NCI-H146 treated with DMSO at 0.1 percent for 48 hours (cell line): ENCODE measurements at regions not wholly inside any gene's neighbourhood (a gene's known extent, or its start where the extent isn't known, plus 50 kb on each side); places are given as distances from the start of the nearest gene placed in this dataset.

ENCODE experiments used
- DNase-seq: peaks from one replicate; lab custom pipeline; 2025; ENCODE audit not compliant: unreplicated experiment; lab: John Stamatoyannopoulos, UW

DNA sequence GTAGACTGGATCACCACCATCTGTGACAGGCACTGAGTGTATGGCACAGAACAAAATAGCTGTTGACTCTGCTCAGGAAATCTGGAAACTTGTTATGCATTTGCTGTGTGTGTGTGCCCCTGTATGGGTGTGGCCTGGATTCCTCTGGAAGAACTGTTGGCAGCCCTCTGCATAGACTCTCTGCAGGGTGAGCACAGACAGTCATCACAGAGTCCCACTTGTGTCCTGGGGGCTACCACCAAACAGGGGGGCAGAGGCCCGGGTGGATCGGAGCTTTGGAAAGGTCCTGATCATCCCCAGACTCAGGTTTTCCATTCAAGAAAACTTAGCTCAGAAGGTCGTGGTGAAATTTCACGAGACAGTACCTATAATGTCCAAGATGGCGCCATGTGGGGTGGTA is 258.6 kb downstream of the SOX11 start:
- DNase-seq, result no peak

DNA sequence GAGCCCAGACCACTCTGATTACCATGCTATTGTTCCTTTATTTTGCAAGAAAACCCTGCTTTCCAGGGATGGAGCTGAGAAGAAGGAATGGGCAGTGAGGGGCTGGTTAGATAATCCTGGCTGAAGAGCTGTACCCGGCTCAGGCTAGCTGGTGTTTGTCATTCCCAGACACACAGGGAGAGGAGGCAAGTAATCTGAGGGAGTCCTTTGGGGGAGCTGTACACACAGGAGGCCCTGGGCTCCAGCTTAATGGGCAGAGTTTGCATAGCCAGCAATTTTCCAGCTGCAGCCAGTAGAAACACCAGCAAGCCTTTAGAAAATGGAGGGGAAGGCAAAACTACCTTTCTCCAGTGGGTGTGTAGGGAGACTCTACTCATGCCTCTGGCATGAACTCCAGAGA is 259.3 kb downstream of the SOX11 start:
- no peak for DNase-seq

DNA sequence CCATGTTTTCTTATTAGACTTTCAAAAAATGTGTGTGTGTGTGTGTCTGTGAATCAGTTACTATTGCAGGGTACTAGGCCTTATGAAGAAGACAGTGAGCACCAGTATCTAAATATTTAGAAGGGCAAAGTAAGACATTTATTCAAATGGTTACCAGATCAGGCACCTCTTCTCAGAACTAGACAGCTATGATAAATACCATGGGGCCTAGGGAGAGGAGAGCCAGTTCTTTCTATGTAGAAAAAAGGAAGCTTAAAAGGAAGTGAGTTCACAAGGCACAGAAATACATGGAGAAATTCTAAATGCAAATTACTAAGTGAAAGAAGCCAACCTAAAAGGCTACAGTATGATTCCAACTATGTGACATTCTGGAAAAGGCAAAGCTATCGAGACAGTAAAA is 261.3 kb downstream of the SOX11 start:
- no peak for DNase-seq

DNA sequence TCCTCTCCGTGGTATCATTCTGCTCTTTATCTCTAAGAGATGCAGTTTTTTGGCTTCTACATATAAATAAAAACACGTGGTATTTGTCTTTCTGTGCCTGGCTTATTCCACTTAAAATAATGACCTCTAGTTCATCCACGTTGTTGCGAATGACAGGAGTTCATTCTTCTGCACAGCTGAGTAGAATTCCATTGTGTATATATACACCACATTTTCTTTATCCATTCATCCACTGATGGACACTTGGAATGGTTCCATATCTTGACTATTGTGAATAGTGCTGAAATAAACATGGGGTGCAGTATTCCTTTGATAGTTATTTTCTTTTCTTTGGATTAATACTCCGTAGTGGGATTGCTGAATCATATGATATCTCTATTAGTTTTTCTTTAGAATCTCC is 262.3 kb downstream of the SOX11 start:
- DNase-seq, result no peak

DNA sequence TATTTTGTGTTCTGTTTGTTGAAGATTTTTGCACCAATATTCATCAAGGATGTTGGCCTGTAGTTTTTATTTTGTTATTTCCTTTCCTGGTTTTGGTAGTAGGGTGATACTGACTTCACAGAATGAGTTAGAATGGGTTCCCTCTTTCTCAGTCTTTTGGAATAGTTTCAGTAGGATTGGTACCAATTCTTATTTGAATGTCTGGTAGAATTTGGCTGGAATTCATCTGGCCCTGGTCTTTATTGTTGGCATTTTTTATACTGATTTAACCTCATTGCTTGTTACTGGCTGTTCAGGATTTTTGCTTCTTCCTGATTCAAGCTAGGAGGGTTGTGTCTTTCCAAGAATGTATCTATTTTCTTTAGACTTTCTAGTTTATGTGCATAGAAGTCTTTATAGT is 263.7 kb downstream of the SOX11 start:
- no peak for DNase-seq

DNA sequence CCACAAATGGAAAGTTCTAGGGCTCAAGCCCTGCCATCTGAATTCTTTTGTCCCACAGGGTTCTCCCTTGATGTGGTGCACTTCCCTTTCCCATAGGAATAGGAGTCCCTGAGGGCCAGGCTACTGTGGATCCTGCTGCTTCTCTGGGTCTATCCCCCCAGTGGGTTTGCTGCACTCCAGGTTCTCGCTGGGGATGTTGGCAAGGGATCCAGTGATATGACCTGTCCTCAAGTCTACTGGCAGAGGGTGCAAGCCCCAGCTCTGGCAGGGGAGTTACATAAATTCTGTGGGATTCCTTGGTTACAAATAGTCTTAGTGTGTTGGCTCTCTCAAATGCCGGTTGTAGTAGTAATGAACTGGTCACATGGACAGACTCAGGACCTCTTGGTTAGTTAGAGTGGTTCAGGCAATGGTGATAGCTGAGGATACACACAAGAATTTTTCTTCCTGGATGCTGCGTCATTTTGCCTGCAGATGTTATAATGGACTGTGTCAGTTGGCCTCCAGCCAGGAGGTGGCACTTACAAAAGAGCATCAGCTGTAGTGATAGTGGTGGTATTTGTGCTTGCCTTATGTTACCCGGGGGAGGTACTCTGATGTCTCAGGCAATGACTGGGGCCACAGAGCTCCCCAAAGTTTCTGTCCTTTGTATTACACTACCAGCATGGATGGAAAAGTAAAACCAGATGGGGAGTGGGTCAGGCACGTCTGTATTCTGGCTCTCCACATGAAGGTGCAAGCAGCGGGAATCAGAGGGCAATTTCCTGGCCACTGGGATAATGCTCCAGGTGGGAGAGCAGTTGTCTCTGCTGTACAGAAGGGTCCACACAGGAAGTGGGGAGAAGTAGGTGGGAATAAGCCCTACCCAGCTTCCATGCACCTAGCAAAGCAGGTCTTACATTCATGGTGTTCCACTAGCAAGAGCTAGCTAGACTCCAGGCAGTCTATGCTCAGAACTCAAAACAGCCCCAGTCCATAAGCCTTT is 267.9 kb downstream of the SOX11 start:
- DNase-seq, result no peak

DNA sequence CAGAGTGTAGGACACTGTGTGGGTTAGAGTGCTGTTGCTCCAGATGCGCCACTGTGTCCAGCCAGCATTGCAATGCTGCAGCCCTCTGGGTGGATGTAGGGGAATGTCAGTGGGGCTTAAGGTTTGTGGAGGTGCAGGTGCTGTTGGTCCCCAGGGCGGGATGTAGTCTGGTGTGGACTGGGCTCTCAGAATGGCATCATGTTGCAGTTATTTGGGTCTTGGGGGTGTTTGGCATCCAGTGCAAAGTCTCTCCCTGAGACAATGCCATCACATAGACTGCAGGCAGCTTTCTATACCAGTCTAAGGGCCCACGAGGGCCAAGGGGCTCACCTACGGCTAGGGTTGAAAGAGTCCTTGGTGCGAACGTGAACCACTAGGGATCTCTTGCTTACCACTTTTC is 275.3 kb downstream of the SOX11 start:
- no peak for DNase-seq

DNA sequence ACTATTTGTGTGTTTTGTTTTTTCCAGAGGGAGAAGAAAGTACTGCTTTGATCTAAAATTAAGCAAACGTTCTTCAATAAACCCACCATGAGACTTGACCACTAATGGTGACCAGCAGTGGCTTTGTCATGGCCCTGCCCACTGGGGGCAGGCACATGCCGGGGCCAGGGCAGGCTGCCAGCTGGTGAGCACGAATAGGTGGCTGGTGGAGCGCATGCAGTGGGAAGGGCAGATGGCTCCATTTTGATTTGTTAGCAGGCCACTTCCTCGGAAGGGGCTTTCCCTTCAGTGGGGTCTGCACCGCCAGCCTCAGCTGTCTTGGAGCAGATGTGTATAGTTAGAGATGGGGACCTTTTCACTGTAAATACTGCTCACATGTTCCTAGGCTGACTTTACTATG is 277.1 kb downstream of the SOX11 start:
- no peak for DNase-seq

DNA sequence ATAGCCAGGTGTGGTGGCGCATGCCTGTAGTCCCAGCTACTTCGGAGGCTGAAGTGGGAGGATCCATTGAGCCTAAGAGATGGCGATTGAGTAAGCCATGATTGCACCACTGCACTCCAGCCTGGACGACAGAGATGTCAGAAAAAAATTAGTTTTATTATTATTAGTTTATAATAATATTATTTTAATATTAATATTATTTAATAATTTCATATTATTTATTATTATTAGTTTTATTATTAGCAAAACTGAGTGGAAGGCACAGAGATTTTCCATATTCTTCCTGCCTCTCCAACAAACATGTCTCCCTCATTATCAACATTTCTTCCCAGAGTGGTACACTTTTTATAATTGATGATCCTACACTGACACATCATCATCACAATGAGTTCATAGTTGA is 278.2 kb downstream of the SOX11 start:
- no peak for DNase-seq

DNA sequence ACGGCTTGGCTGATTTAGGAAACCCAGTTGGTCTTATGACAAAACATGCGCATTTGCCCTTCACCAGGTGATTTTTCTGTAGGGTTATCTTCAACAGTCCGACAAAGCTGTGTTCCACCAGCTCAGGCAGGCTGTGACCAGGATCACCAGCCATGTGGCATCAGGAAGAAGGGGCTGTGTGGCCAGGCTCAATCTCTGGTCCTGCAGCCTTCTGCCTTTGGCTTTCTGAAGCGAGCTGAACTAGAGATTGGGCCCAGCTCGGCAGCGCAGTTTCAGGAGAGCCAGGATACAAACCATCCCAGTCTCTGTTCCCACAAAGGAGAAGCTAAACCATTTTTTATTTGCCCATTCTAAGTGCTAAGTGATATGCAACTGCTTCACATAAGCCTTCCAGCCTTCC is 282.3 kb downstream of the SOX11 start:
- no peak for DNase-seq

DNA sequence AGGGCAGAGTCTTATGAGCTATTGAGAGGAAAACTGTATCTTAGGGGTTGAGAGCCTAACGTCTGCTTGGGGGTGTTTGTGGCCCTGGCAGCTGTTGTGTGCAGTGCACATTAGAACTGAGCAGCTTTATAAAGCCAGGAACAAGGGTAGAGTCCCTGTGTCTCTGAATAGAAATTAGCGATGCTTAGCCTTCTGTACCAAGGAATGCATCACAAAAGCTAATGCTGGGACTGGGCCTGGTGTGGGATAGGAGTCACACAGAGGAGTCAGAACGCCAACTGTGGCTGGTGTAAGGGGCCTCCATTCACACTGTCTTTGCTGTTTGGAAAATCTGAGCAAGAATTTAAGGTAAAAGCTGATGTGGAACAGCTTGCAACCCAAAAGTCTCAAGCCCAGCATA is 283.2 kb downstream of the SOX11 start:
- DNase-seq, result no peak

DNA sequence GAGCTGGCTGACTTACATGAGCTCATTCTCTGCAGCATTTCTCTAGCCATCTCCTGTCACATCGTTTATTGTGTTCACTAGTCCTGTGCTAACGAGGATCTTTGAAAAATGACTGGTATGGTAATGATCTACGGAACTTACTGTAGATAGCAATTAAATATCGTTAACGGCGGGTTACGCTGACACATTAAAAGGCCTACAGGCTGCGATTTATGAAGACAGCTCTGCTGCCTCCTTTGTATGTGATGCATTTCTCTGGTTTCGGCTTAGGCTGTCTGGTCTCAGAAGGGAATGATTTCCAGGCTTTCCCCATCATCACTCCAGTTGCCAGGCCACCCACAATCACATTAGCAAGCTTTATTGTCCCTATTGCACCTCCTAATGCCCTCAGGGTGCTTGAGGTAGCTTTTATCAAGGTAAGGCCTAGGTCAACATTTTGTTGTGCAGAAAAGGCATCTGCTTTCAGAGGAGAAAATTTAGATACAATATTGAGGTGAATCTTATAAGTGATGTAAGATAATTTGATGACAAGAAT is 284.4 kb downstream of the SOX11 start:
- DNase-seq, result no peak

DNA sequence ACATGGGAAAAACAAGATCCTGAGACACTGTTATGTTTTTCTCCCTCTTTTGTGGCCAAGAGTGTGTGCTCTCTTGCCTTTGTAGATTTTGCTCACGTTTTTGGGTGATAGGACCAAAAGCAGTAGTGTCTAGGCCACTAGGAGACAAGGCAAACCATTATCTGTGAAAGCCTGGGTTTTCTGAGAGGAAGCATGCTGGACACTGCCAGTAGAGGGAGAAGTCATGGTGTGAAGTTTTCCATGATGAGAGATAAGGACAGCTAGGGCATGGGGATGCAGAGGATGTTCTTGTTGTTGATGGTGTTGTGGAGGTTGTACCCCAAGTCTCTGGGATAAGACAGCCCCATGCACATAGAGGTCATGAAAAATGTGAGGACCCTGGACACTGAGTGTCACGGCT is 285.3 kb downstream of the SOX11 start:
- no peak for DNase-seq

DNA sequence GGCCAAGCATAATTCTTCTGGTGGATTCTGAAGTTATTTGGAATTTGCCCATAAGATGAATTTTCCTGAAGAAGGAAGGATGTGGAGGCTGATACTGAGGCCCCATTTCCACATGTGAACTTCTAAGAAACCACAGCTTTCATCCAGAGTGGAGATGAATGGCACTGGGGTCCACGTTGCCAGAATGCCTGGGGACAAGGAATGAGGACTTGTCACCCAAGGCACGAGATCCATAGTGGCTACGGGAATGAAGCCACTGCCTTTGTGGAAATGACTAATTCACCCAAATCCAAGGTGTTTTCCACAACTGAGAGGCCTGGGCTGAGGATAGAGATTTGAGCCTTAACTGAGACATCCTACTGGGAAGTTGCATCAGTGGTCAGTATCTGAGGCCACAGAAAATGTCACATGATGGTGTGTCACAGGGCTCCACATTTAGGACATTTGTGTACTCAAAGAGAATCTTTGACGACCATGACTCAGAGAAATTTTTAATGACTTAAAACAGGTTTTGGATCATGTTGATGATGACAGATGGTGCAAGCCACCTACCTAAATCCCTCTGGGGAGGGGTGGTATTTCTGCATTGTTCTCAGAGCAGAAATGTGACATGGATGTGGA is 286.1 kb downstream of the SOX11 start:
- DNase-seq, result no peak

DNA sequence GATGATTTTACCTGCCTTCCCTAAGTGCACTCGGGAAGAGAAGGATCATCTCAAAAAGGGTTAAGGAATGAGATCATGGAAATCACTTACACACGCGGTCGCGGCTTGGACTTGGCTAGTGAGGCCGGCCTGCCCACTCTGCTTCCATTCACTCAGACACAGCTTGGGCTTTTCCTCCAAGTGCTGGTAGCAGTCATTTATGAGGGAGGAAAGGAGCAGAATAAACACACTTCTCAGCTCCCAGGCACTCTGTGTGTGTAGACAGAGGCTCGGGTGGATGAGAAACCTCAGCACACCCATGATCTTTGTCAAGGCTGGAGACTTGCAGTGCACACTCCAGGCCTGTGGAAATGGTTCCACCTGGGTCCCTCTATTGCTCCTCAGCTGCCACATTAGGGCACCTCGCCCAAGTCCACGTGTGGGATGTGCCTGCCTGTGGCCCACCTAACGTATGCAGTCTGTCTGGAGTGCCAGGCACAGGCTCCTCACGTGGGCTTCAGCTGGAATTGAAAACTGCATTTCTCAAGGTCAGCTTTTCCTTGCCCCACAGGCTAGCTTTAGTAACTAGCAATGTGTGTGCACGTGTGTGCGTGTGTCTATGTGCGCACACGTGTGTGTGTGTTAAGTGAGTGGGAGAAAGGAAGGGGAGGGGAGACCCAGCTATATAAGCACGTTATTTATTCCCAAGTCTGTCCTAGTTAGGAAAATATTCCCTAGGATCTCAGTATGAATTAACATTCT is 288.4 kb downstream of the SOX11 start:
- no peak for DNase-seq

DNA sequence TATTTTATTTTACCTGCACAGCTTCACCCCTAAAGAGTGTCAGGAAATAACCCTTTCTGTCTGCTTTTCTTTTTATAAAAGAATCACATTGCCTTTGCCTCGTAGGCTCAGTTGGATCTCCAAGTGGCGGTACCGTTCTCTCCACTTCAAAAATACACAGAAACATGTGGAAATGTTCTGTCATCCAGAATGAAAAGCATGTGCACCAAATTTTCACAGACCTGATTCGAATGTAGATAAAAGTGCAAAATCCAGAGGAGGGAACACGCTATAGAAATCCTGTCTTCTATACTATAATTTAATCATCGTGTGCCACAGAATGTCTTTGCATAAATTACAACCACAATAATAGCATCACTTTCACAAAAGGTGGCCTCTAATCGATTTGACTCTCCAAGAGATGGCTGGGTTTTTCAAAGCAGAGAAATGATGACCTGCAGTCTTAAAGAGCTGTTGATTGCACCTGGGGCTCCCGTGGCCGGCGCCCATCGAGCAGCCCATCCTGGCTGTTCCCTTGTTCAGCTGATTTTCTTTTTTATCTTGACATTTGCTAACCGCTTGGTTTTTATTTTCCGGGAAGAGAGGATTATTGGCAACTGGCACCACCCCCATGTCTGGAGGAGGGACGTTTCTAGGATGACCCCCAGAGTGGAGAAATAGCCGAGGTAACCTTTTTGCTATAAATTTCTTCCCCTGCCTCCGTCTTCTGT is 290.2 kb downstream of the SOX11 start:
- DNase-seq, result peak; percentile 48

DNA sequence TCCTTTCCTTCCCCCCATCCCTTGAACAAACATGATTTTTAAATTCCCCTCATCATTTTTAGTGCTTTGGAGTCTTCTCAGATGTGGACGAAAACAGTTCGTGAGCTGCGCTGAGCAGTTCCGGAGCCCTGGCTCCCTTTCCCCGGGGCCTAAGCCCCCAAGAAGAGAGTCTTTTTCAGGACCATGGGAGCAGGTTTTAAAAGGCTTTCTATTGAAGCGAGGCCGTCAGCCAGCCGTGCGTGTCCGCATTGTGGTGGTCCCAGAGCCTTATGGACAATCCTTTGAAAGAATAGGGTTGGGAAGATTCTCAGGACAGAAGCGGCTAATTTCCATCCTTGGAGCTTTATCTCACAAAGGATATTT is 290.7 kb downstream of the SOX11 start:
- DNase-seq, result no peak

DNA sequence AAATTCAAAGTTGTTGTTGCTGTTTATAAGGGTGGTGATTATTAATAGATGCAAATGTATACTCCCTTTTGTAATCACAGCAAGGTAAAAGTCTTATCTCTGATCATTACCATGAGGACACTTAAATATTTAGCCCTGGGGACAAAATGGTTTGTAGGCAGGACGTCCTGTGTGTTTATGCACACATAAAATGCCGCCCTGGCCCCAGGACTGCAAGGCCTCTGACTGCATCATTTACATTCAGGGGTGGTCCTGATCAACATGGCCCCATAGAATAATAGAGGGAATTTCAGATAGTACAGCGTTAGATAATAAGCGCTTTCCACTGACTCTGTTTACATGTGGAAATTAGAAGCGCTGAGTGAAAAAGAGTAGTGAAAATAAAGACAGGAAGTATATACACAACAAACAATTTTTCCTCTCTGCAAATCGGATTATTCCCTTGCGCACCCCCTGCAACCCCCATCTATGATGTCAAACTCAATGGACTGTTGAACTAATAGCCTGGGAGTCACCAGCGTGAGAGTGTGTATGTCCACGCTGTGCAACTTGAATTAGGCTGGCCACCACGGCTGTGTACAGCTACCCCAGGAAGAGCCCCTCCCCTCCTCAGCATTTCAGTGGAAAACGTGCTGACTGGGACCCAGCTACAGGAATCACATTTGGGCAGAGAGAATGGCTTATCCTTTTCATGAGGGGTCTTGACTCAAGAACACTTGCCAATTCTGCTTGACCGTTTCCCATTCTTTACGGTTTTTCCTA is 291.5 kb downstream of the SOX11 start:
- DNase-seq, result no peak

DNA sequence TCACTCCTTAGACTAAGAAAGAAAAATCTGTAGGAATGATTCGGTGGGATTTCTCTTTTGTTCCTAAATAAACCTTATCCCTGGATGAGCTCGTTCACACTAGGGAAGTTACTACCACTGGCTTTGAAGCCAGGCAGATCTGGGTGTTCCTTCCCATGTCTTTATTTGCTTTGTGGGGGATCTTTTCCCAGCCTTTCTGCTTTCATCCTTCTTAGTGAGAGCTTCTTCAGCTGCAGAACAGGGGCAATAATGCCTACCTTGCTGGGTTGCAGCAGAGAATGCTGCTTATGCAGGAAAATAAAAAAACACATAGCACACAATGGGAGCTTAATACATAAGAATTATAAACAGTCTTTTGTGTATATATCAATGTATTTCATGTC is 292.1 kb downstream of the SOX11 start:
- no peak for DNase-seq

DNA sequence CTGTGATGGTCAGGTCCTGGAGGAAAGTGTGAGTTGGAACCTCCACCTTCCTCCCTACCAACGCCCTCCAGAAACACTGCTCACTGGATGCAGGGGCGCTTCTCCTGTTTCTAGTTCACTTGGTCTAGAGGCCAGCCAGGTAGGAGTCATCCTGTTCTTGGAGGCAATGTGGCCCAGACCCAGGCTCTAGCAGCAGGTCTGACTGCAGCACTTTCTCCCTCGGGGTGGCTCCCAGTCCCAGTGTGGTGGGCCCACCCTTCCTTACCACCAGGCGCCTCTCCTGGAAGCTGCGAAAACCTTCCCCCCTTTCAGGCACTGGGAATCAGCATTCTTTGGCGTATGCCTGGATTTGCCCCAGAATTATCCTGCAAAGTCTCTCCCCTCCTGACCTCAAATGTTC is 292.8 kb downstream of the SOX11 start:
- no peak for DNase-seq
